ENCODE measurements at regions not wholly inside any gene's neighbourhood (a gene's known extent, or its start where the extent isn't known, plus 50 kb on each side); places are given as distances from the start of the nearest gene placed in this dataset.

DNA sequence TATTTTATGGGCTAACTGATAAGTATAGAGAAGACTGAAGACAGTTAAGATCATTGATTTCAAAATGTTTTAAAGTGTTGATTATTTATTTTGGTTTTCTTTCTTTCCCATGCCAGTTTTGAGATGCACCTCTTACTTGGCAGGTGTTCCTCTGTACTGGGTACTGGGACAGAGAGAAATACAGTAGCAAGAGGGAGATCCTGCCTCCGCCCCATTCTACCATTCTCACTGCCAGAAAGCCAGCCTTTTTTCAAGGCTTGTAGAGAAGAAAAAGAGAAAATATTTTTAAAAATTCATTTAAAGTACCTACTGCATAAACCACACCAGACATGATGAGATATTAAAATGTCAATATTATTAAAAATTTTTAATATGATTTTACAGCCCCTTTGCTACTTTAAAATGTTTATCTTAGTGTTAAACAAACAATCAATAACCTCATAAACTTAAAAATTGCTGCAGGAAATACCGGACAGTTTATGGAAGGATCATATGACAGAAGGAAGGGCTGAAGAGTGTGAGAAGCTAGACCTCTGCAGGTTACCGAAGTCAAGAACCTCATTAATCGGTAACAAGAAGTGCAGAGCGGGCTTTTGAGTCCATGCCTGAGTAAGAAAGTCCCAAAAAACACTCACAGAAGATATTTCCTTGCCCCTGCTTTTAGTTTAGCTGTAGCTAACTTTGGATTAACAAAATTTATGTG is 117.8 kb upstream of the ESR1 start:
- H3K27ac Mint-ChIP-seq (ENCODE audit: unreplicated experiment): no peak overlapping the region
- no TSS peak for BruUV-seq (replicated peaks)
- TF ChIP-seq, protein P1, sequence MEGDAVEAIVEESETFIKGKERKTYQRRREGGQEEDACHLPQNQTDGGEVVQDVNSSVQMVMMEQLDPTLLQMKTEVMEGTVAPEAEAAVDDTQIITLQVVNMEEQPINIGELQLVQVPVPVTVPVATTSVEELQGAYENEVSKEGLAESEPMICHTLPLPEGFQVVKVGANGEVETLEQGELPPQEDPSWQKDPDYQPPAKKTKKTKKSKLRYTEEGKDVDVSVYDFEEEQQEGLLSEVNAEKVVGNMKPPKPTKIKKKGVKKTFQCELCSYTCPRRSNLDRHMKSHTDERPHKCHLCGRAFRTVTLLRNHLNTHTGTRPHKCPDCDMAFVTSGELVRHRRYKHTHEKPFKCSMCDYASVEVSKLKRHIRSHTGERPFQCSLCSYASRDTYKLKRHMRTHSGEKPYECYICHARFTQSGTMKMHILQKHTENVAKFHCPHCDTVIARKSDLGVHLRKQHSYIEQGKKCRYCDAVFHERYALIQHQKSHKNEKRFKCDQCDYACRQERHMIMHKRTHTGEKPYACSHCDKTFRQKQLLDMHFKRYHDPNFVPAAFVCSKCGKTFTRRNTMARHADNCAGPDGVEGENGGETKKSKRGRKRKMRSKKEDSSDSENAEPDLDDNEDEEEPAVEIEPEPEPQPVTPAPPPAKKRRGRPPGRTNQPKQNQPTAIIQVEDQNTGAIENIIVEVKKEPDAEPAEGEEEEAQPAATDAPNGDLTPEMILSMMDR (IDR thresholded peaks at IDR 0.05; ENCODE audit: unreplicated experiment): no peak
- H3K9me3 Mint-ChIP-seq (ENCODE audit: low read depth, unreplicated experiment): no peaks in the 10 kb centered on the region
- no peak overlapping the region for H3K4me3 Mint-ChIP-seq (ENCODE audit: low read depth, unreplicated experiment)
- CTCF ChIA-PET: no interaction called here
- H3K27me3 Mint-ChIP-seq (ENCODE audit: unreplicated experiment): no peaks in the 10 kb centered on the region
- DNase-seq: no peak
- H3K36me3 Mint-ChIP-seq (ENCODE audit: insufficient read depth, unreplicated experiment): no peaks in the 10 kb centered on the region
- H3K4me1 Mint-ChIP-seq (ENCODE audit: low read depth, unreplicated experiment): no peaks in the 10 kb centered on the region
- intact Hi-C loops (cut with micrococcal nuclease; ENCODE audit: unreplicated experiment): no loop called here

DNA sequence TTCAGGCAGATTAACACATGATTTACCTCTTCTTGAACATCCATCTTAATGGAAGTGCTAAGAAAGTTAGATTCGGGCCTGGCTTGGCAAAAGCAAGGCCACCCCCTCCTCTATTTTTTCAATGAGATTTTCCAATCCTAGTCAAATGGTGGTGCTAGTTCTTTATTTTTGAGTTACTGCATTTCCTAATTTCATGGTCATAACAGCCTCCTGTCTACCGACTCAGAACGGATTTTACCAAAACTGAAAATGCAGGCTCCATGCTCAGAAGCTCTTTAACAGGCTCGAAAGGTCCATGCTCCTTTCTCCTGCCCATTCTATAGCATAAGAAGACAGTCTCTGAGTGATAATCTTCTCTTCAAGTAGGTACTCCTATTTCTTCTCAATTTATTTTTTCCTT is 117.2 kb upstream of the ESR1 start:
- intact Hi-C loops (cut with micrococcal nuclease; ENCODE audit: unreplicated experiment): no loop called here
- Mint-ChIP-seq H3K4me1 (ENCODE audit: low read depth, unreplicated experiment) (no peaks in the 10 kb centered on the region), H3K27ac (ENCODE audit: unreplicated experiment) (no peak overlapping the region), H3K36me3 (ENCODE audit: insufficient read depth, unreplicated experiment) (no peaks in the 10 kb centered on the region), H3K27me3 (ENCODE audit: unreplicated experiment) (no peaks in the 10 kb centered on the region), H3K4me3 (ENCODE audit: low read depth, unreplicated experiment) (no peak overlapping the region), H3K9me3 (ENCODE audit: low read depth, unreplicated experiment) (no peaks in the 10 kb centered on the region)
- TF ChIP-seq, protein P1 (IDR thresholded peaks at IDR 0.05; ENCODE audit: unreplicated experiment): no peak
- DNase-seq: no peak
- CTCF ChIA-PET: no interaction called here
- BruUV-seq (replicated peaks): no TSS peak

DNA sequence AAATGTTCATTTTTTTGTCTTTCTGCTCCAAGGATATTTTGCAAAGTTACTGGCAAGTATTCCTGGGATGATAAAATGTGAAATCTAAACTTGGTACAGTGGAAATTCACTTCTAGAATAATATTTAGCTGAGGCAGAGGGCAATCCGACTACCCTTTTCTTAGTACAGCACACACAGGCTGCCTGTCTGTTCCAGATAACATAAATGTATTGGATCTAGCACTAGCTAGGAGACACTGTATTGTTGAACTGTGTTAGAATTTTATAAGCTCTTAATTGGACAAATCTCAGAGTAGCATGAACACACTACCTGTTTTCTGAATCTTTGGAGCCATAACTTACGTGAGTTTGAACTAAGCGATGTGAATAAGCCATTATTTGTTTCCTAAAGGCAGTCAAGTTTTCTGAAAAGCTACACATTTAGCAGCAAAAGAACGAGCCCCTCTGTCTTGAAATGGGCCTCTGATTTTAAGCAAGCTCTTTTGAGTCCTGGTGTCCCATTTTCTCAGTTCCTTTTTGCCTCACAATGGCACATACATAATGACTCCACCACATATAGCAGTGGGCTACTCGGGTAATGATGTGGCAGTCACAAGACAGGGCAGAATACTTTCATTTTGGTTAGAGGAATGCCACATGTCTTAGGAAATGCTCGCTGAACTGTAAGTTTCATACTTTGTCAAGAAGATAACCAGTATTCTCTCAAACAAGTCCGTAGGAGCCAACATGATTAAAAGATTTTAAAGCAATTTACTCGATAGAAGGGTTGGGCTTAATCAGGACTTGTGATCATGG is 116.5 kb upstream of the ESR1 start:
- H3K36me3 Mint-ChIP-seq (ENCODE audit: insufficient read depth, unreplicated experiment): no peaks in the 10 kb centered on the region
- no peaks in the 10 kb centered on the region for H3K9me3 Mint-ChIP-seq (ENCODE audit: low read depth, unreplicated experiment)
- no peaks in the 10 kb centered on the region for H3K27me3 Mint-ChIP-seq (ENCODE audit: unreplicated experiment)
- no peak overlapping the region for H3K4me3 Mint-ChIP-seq (ENCODE audit: low read depth, unreplicated experiment)
- CTCF ChIA-PET: no interaction called here
- intact Hi-C loops (cut with micrococcal nuclease; ENCODE audit: unreplicated experiment): no loop called here
- H3K4me1 Mint-ChIP-seq (ENCODE audit: low read depth, unreplicated experiment): no peaks in the 10 kb centered on the region
- no TSS peak for BruUV-seq (replicated peaks)
- TF ChIP-seq, protein P1 (IDR thresholded peaks at IDR 0.05; ENCODE audit: unreplicated experiment): no peak
- DNase-seq: no peak
- H3K27ac Mint-ChIP-seq (ENCODE audit: unreplicated experiment): no peak overlapping the region

DNA sequence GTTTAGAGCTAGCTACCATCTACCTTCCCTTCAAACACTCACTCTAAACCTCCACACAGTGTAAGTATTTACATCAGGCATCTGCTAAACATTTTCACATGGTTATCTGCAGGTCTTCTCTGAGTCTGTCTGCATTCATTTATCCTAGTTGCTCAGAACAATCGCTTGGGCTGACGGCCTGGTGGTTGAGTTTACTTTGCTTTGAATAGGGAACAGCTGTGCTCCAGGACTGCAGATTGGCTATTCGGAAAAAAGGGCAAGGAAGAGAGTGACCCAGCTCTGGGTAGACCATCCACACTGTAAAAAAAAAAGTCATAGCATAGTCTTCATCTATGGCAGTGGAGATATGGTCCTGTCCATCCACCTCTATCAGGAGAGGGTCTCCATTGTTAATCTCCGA is 115.3 kb upstream of the ESR1 start:
- Mint-ChIP-seq H3K9me3 (ENCODE audit: low read depth, unreplicated experiment) (no peaks in the 10 kb centered on the region), H3K4me1 (ENCODE audit: low read depth, unreplicated experiment) (no peaks in the 10 kb centered on the region), H3K27ac (ENCODE audit: unreplicated experiment) (no peak overlapping the region), H3K27me3 (ENCODE audit: unreplicated experiment) (no peaks in the 10 kb centered on the region), H3K4me3 (ENCODE audit: low read depth, unreplicated experiment) (no peak overlapping the region), H3K36me3 (ENCODE audit: insufficient read depth, unreplicated experiment) (no peaks in the 10 kb centered on the region)
- DNase-seq: no peak
- no TSS peak for BruUV-seq (replicated peaks)
- CTCF ChIA-PET: no interaction called here
- intact Hi-C loops (cut with micrococcal nuclease; ENCODE audit: unreplicated experiment): no loop called here
- TF ChIP-seq, protein P1 (IDR thresholded peaks at IDR 0.05; ENCODE audit: unreplicated experiment): no peak

Measured in Calu3 (cell line).